ENCODE measurements at regions not wholly inside any gene's neighbourhood (a gene's known extent, or its start where the extent isn't known, plus 50 kb on each side); places are given as distances from the start of the nearest gene placed in this dataset.

DNA sequence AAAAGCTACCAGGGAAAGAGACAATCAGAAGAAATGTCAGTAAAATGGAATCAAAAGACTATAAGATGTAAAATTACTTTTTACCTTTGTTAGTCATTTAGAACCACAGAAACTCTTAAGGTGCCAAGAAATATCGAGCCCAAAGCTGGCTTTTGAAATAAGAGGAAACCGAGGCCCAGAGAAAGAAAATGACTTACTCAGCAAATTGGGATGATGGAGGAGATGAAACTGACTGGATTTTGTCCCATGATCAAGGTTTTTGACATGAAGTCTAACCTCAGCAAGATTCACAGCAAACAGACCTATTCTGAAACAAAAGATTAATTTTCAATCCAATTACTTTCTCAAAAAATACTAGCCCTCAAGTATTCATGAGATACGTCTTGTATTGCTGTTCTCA, 696.2 kb upstream of the WWC1 start:
- no peaks in the 10 kb centered on the region for H3K4me1 Mint-ChIP-seq
- no peak overlapping the region for H3K4me3 Mint-ChIP-seq
- H3K36me3 Mint-ChIP-seq, result no peaks in the 10 kb centered on the region
- H3K27me3 Mint-ChIP-seq, result no peaks in the 10 kb centered on the region
- no peak overlapping the region for H3K27ac Mint-ChIP-seq
- peaks cover 2 to 5% (median 3%) of the 10 kb centered on the region in 3 donors for H3K9me3 Mint-ChIP-seq

DNA sequence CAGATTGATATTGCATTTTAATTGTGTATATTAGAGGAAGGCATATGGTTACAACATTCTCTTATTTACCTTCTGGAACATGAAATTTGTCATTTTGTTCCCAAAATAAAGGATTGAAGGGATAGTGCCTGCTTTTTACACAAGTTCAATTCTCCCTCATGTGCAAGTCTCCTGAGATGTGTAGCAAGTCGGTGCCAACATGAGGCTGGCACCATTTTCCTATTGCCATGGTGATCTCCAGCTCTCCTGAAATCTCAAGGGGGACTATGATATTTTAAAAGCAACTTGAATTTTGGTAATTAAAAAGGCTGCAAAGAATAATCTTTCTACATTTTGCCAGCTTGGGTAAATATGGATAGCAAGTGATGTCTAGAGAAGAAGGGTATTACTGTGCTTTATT, 693.3 kb upstream of the WWC1 start:
- no peaks in the 10 kb centered on the region for H3K4me1 Mint-ChIP-seq
- no peaks in the 10 kb centered on the region for H3K36me3 Mint-ChIP-seq
- peaks cover 0 to 16% (median 2%) of the 10 kb centered on the region in 3 donors for H3K9me3 Mint-ChIP-seq
- no peak overlapping the region for H3K27ac Mint-ChIP-seq
- H3K27me3 Mint-ChIP-seq, result no peaks in the 10 kb centered on the region
- H3K4me3 Mint-ChIP-seq, result no peak overlapping the region

DNA sequence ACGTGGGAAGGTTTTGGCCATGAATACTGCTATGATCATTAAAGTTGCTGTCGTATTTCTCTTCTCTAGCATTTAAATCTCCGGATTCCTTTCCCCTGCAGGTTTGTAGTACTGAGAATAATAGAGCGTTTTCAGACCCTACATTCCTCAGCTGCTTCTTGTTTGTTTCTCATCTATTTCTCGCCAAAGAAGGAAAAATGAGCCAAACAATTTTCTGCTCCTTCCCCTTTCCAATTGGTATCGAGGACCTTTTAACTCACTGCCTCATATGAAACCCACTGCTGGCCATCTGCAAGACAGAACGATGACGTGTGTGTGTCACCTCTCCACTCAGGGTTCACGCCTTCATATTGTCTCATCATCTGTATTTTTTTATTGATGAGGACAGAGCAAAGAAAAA, 689.4 kb upstream of the WWC1 start:
- Mint-ChIP-seq H3K9me3 (peaks cover 2 to 23% (median 2%) of the 10 kb centered on the region in 3 donors), H3K27me3 (no peaks in the 10 kb centered on the region), H3K4me3 (no peak overlapping the region), H3K27ac (no peak overlapping the region), H3K36me3 (no peaks in the 10 kb centered on the region), H3K4me1 (no peaks in the 10 kb centered on the region)

DNA sequence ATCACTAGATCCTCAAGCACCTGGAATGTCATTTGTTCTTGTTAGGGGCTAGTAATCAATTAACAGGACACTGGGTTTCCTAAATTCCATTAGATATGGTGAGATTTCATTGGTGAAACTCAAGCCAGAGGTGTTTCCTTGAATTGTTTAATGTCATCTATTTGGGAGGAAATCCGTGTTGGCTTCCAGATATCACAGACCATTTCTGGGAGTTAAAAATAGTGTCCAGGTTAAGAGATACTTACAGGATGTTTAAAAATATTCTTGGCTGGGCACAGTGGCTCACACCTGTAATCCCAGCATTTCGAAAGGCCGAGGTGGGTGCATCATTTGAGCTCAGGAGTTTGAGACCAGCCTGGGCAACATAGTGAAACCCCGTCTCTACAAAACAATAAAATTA, 688.3 kb upstream of the WWC1 start:
- no peak overlapping the region for H3K27ac Mint-ChIP-seq
- no peaks in the 10 kb centered on the region for H3K36me3 Mint-ChIP-seq
- no peak overlapping the region for H3K4me3 Mint-ChIP-seq
- peaks cover 0 to 23% (median 2%) of the 10 kb centered on the region in 3 donors for H3K9me3 Mint-ChIP-seq
- H3K27me3 Mint-ChIP-seq, result no peaks in the 10 kb centered on the region
- no peaks in the 10 kb centered on the region for H3K4me1 Mint-ChIP-seq

DNA sequence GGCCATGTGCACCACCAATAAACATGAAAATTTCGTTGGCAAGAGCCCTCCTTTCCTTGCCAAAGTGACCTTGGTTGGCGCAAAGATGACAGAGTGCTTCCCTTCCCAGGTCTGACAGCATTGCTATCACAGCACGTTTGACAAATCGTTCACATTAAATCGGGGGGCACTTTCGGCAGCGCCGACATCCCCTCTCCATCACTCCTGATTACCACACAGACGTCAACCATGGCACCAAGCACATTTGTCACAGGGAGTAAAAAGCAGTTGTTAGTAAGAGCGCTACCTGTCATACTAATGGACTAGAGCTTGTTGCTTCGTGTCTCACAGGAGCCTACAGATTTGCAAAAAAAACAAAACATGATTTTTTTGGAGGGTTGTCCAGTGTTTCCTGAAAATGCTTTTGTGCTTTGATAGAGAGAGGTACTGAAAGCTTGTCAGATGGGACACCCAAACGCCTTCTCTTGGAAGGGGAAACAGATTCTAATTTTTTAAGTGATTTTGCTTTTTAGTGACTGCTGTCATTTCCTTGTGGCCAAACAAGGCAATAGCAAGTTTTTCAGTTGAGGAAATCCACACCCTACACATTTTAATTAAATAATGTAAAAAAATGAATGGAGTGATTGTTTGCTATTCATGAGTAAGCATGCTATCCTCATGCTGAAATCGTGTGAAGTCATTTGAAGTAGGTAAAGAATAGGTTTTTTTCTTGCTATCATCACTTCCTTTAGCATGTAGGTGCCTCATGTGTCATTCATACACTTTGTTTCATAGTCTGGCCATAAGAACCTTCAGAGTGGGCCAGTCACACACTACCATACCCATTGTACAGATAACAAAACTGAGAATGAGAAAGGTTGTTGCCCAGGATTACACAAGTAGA, 682.8 kb upstream of the WWC1 start:
- H3K27ac Mint-ChIP-seq, result no peak overlapping the region
- H3K27me3 Mint-ChIP-seq, result no peaks in the 10 kb centered on the region
- H3K9me3 Mint-ChIP-seq, result peaks cover 2 to 16% (median 3%) of the 10 kb centered on the region in 3 donors
- H3K36me3 Mint-ChIP-seq, result no peaks in the 10 kb centered on the region
- H3K4me3 Mint-ChIP-seq, result no peak overlapping the region
- no peaks in the 10 kb centered on the region for H3K4me1 Mint-ChIP-seq

DNA sequence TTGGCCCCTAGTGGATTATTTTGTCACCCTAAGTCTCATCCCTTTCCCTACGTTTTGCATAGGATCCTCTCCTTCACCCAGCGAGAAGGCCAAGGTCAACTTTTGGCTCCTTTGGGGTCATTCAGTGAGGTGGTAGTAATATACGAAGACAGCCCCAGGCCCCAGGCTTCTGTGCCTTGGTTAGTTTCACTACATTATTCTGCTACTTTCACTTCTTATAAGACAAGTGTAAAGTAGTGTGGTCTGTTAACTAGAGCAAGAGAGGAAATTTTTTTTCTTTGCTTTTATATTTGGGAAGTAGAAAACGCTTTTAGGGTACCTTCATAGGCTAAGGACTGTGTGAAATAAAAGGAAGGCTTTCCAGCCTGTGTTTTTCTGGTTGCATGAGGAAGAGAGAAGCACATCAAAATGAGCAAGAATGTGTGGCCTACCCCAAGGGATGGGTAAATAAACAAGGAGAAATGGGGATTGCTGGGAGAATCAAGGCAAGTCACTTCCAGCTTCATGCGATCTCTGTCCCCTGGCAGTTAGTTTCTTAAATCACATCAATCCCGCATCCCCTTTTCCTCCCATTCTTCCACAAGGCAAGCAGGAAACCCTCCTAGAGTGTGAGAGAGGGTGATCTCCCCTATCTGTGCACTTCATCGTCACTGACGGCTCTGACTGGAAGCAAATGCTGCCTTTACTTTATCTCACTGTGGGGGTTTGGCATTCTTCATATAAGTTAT, 677.0 kb upstream of the WWC1 start:
- H3K27ac Mint-ChIP-seq, result no peak overlapping the region
- no peaks in the 10 kb centered on the region for H3K27me3 Mint-ChIP-seq
- H3K4me1 Mint-ChIP-seq, result no peaks in the 10 kb centered on the region
- H3K4me3 Mint-ChIP-seq, result no peak overlapping the region
- peaks cover 2% of the 10 kb centered on the region for H3K36me3 Mint-ChIP-seq
- peaks cover 0 to 10% (median 1%) of the 10 kb centered on the region in 3 donors for H3K9me3 Mint-ChIP-seq

DNA sequence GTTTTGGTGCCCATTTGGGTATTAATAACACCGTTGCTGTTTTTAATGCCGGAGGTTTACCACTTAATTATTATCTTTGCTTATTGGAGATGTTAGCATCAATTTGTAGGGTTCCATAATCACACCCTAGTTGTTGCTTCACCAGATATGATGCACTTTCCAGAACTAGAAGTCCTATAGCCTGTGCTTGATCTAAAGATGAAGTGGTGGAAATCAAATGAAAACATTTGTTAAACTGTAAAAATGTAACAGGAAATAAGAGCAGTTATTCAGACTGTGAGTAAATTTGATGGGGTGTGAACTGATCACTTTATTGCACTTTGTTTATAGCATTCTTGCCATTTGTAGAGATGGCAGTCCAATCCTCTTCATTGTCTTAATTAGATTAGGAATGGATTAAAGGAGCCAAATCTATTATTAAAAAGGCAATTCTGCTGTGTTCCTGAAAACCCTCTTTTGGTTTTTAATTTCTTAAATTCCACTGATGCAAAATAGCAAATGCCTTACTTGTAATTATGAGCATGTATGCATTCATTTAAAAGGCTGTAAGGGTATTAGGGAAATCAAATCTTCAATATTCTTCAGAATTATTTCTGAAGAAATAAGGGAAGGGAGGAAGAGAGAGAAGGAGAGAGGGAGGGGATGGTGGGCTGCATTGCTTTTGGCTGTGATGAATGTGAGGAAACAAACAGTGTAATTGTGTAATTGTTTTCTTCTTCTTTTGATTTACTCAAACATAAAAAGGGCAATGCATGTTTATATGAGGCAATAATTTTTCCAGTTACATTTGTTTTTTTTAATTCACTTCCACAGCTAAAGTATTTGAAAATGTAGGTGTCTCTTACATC, 675.2 kb upstream of the WWC1 start:
- no peaks in the 10 kb centered on the region for H3K4me1 Mint-ChIP-seq
- H3K9me3 Mint-ChIP-seq, result peaks cover 0 to 10% (median 1%) of the 10 kb centered on the region in 3 donors
- H3K4me3 Mint-ChIP-seq, result no peak overlapping the region
- no peaks in the 10 kb centered on the region for H3K27me3 Mint-ChIP-seq
- H3K36me3 Mint-ChIP-seq, result peaks cover 2% of the 10 kb centered on the region
- H3K27ac Mint-ChIP-seq, result no peak overlapping the region

DNA sequence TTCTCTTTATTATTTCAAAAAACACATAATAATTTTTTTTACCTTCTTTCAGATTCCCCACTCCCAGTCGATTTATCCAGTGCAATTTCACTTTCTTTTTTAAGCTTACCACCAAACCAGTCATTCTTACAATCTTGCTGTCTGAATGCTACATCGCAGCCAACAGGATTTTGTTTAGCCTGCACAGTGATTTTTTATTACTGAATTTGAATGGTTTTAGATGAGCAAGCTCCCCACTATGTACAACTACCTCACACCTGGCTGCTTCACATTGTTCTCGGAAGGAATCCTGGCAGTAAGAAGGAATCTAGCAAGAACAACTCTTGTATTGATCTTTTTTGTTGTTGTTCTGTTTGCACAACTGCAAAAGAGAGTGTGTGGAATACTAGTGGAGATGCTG, 668.1 kb upstream of the WWC1 start:
- Mint-ChIP-seq H3K36me3 (no peaks in the 10 kb centered on the region), H3K9me3 (peaks cover 0 to 9% (median 3%) of the 10 kb centered on the region in 3 donors), H3K4me1 (no peaks in the 10 kb centered on the region), H3K27me3 (no peaks in the 10 kb centered on the region), H3K27ac (no peak overlapping the region), H3K4me3 (no peak overlapping the region)

DNA sequence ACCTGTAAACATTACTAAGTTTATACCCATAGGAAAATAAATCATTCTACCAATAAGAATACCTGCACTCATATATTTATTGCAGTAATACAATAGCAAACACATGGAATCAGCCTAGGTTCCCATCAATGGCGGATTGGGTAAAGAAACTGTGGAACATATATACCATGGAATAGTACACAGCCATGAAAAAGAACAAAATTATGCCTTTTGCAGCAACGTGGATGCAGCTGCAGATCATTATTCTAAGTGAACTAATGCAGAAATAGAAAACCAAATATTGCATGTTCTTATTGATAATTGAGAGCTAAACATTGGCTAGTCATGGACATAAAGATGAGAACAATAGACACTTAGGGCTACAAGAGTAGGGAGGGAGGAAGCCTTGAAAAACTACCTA, 667.4 kb upstream of the WWC1 start:
- Mint-ChIP-seq H3K36me3 (no peaks in the 10 kb centered on the region), H3K27ac (no peak overlapping the region), H3K9me3 (peaks cover 0 to 4% (median 3%) of the 10 kb centered on the region in 3 donors), H3K27me3 (no peaks in the 10 kb centered on the region), H3K4me1 (no peaks in the 10 kb centered on the region), H3K4me3 (no peak overlapping the region)

DNA sequence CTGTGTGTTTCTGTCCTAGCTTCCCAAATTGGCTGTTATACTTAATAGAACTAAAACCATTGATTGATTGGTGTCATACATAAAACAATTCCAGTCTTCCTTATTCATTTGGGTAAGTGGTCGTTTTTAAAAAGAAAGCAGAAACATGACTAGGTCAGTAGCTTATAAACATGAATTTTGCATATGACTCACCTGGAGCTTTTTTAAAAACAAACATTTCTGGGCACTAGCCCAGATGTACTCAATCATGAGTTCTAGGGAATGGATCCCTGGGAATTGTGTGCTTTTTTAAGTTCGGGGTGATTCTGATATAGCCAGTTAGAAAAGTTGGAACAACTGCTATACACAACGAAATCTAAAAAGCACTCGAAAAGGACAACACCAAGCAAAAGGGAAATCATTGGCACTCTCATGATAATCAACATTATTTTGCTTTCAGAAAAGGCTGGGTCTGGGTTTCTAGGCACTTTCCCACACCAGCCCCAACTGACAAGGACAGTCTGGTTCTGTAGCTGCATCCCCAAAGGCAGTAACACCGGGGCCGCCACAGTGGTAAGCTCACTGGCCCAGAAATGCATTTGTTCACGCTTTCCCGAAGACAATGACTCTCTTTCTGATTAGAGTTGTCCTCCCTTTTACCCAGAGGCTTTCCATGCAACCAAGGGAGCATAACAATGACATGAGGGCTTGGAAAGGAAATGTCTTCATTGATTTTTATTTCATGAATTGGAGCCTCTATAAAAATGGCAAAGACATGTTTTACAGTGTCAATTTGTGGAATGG, 664.9 kb upstream of the WWC1 start:
- H3K9me3 Mint-ChIP-seq, result peaks cover 0 to 5% (median 3%) of the 10 kb centered on the region in 3 donors
- no peaks in the 10 kb centered on the region for H3K4me1 Mint-ChIP-seq
- H3K27me3 Mint-ChIP-seq, result no peaks in the 10 kb centered on the region
- no peak overlapping the region for H3K27ac Mint-ChIP-seq
- no peak overlapping the region for H3K4me3 Mint-ChIP-seq
- H3K36me3 Mint-ChIP-seq, result no peaks in the 10 kb centered on the region

DNA sequence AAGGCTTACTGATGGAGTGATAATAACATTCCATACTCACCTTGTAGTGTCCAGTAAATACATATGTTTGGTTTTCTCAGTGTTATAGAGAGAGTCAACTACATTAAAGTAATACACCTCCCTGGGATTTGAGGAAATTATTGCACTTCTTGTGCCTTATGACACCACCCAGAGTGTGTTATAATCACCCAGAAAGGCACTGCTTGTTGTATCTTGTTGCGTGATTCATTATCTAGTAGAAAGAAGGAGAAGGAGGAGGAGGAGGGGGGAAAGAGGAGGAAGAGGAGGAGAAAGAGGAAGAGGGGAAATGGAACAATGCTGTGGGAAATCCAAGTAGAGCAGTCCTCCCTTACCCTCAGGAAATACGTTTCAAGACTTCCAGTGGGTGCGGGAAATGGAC, 661.8 kb upstream of the WWC1 start:
- H3K9me3 Mint-ChIP-seq, result peaks cover 1 to 10% (median 5%) of the 10 kb centered on the region in 3 donors
- H3K4me1 Mint-ChIP-seq, result no peaks in the 10 kb centered on the region
- H3K4me3 Mint-ChIP-seq, result no peak overlapping the region
- H3K27ac Mint-ChIP-seq, result no peak overlapping the region
- no peaks in the 10 kb centered on the region for H3K27me3 Mint-ChIP-seq
- H3K36me3 Mint-ChIP-seq, result no peaks in the 10 kb centered on the region

DNA sequence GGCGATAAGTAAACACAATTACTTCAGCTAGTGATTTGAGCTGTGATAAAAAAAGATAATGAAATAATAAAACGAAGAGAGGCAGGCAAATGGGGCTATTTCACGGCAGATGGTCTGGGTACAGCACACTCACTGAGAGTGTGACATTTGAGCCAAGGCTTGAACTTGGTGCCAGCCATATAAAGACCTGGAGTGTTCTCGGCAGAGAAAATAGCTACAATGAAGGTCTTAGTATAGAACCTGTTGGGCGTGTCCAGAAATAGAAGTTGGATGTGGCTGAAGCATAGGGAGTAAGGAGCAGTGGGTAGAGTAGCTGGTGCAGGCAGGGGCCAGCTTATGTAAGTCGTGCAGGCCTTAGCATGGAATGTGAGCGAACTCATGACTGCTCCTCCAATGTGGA, 660.3 kb upstream of the WWC1 start:
- Mint-ChIP-seq H3K4me3 (no peak overlapping the region), H3K36me3 (no peaks in the 10 kb centered on the region), H3K27me3 (no peaks in the 10 kb centered on the region), H3K4me1 (no peaks in the 10 kb centered on the region), H3K27ac (no peak overlapping the region), H3K9me3 (peaks cover 1 to 7% (median 2%) of the 10 kb centered on the region in 3 donors)

DNA sequence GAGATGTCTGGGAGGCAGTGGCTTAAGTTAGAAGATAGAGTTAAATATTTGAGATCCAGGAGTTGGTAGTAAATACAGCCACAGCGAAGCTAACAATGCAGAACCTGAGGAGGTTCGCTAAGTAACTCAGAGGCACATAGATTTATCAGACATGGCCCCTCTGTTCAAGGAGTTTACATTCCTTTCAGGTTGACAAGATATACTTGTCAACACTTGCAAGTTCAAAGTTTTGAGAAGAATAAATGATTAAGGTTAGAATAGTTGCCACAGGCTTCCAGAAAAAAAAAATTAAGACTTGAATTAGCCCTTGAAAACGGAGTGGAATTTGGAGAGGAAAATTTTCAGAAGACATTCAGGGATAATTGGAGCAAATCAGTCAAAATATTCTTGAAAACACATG, 658.3 kb upstream of the WWC1 start:
- H3K4me1 Mint-ChIP-seq, result no peaks in the 10 kb centered on the region
- peaks cover 1 to 7% (median 2%) of the 10 kb centered on the region in 3 donors for H3K9me3 Mint-ChIP-seq
- H3K27me3 Mint-ChIP-seq, result no peaks in the 10 kb centered on the region
- no peak overlapping the region for H3K27ac Mint-ChIP-seq
- no peak overlapping the region for H3K4me3 Mint-ChIP-seq
- H3K36me3 Mint-ChIP-seq, result no peaks in the 10 kb centered on the region

DNA sequence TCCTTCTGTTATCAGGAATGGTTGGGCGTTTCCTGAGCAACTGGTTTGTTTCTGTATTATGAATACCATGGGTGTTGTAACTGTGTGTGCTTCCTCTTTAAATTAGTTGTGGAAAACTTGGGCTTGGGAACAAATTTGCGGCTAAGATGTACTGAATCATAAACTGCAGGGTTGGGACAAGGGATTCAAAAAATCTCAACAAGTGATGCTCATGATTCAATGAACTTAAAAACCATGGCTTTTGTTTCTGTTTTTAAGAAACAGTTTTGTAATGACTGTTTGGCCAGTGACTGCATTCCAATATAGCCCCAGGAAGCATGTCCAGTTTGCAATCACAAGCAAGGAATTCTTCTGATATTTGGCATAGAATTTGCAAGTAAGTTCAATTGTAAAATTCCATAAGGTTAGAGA, 657.5 kb upstream of the WWC1 start:
- no peaks in the 10 kb centered on the region for H3K27me3 Mint-ChIP-seq
- no peaks in the 10 kb centered on the region for H3K36me3 Mint-ChIP-seq
- no peak overlapping the region for H3K27ac Mint-ChIP-seq
- H3K9me3 Mint-ChIP-seq, result peaks cover 1 to 7% (median 2%) of the 10 kb centered on the region in 3 donors
- no peak overlapping the region for H3K4me3 Mint-ChIP-seq
- H3K4me1 Mint-ChIP-seq, result no peaks in the 10 kb centered on the region

Measured in IgD-negative memory B cell (primary cell).